Stimulated activated CD4-positive, alpha-beta T cell treated with anti-CD3 and anti-CD28 coated beads, Interleukin-2, amount 100 ng/mL, for 4 hours (primary cell): ENCODE measurements at regions not wholly inside any gene's neighbourhood (a gene's known extent, or its start where the extent isn't known, plus 50 kb on each side); places are given as distances from the start of the nearest gene placed in this dataset.
"Not testable (repeated sequence)": the region's sequence is repeated elsewhere in the genome, so short reads cannot be mapped to it uniquely, and the experiment has no call there.

Experiments
- DNase-seq: peaks from one replicate; pipeline ENCODE4 v3.0.0-alpha.2; 2020; ENCODE audit warnings: low read depth

GRCh38 chr4:17436047-17436749 is 75.7 kb downstream of the QDPR start:
- not testable (repeated sequence) for DNase-seq

GRCh38 chr4:17433827-17434226 is 78.1 kb downstream of the QDPR start:
- DNase-seq: no peak

- DNase-seq: no peak
Observed at GRCh38 chr4:17427991-17428390, 83.9 kb downstream of the QDPR start.

- no peak for DNase-seq
Observed at GRCh38 chr4:17426222-17426621, 85.7 kb downstream of the QDPR start.

GRCh38 chr4:17418010-17418409 is 93.9 kb downstream of the QDPR start:
- no peak for DNase-seq

GRCh38 chr4:17414392-17414791 is 97.5 kb downstream of the QDPR start:
- DNase-seq: no peak

GRCh38 chr4:17400686-17401085 is 111.2 kb downstream of the QDPR start:
- DNase-seq: no peak

- no peak for DNase-seq
Observed at GRCh38 chr4:17398805-17399204, 113.1 kb downstream of the QDPR start.

- DNase-seq: no peak
Observed at GRCh38 chr4:17398035-17398434, 113.9 kb downstream of the QDPR start.

- DNase-seq: no peak
Observed at GRCh38 chr4:17397611-17398010, 114.3 kb downstream of the QDPR start.

GRCh38 chr4:17385403-17385802 is 126.5 kb downstream of the QDPR start:
- peak; percentile 12 for DNase-seq

GRCh38 chr4:17380347-17380746 is 131.5 kb downstream of the QDPR start:
- no peak for DNase-seq

GRCh38 chr4:17376205-17376604 is 135.7 kb downstream of the QDPR start:
- no peak for DNase-seq

- DNase-seq: no peak
Observed at GRCh38 chr4:17373666-17374065, 138.2 kb downstream of the QDPR start.

- DNase-seq: no peak
Observed at GRCh38 chr4:17370818-17371217, 141.1 kb downstream of the QDPR start.

GRCh38 chr4:17368408-17368807 is 143.5 kb downstream of the QDPR start:
- no peak for DNase-seq

- DNase-seq: no peak
Observed at GRCh38 chr4:17367201-17367600, 144.7 kb downstream of the QDPR start.

GRCh38 chr4:17366496-17366895 is 145.4 kb downstream of the QDPR start:
- no peak for DNase-seq

- no peak for DNase-seq
Observed at GRCh38 chr4:17362430-17362829, 149.5 kb downstream of the QDPR start.

GRCh38 chr4:17358241-17358640 is 153.6 kb downstream of the QDPR start:
- DNase-seq: no peak

GRCh38 chr4:17356926-17357325 is 155.0 kb downstream of the QDPR start:
- DNase-seq: no peak

GRCh38 chr4:17352357-17352756 is 159.5 kb downstream of the QDPR start:
- DNase-seq: no peak

GRCh38 chr4:17347445-17347844 is 164.4 kb downstream of the QDPR start:
- peak; percentile 20 for DNase-seq

- no peak for DNase-seq
Observed at GRCh38 chr4:17339376-17339775, 172.5 kb downstream of the QDPR start.
